Panc1 (cell line): ENCODE measurements at regions not wholly inside any gene's neighbourhood (a gene's known extent, or its start where the extent isn't known, plus 50 kb on each side); places are given as distances from the start of the nearest gene placed in this dataset.

ENCODE experiments used
- TCF7L2 ChIP-seq: IDR thresholded peaks from 2 replicates; pipeline ENCODE4 v1.6.1; 2011; ENCODE audit warnings: mild to moderate bottlenecking, low read depth, low read length, inconsistent platforms
- TF ChIP-seq, protein P1 (sequence below): fragments of 450-650 bp; IDR thresholded peaks from 2 replicates; pipeline ENCODE4 v1.5.1; 2017; ENCODE audit warnings: mild to moderate bottlenecking
- TF ChIP-seq, protein P2 (sequence below), 2 experiments: IDR thresholded peaks; 2 replicates each; pipeline ENCODE4 v1.6.1; 2011 to 2012; ENCODE audit warnings: low read depth in 2 of 2, control low read depth in 1 of 2, low read length in 1 of 2, mild to moderate bottlenecking in 1 of 2, moderate library complexity in 1 of 2; ENCODE audit not compliant: insufficient read depth in 1 of 2

DNA sequence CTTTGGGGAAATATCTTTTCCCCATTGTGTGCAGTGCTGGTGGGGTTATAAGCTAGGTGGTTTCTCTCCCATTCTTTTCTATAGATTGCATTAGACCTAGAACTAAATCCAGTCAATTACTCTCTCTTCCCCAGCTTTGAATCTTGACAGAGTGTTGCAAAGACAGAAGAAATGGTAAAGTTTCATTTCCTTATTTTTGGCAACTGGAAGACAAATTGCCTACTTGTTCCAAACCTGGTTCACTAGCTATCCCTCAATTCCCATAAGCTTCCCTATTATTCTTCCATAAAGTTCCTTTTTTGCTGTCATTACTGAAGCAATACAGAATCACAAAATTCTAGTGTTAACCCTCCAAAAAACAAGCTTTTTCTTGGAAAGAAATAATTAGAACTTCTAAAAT, 94.0 kb upstream of the ITGA4 start:
- no peak for TF ChIP-seq TCF7L2
- TF ChIP-seq, protein P1, sequence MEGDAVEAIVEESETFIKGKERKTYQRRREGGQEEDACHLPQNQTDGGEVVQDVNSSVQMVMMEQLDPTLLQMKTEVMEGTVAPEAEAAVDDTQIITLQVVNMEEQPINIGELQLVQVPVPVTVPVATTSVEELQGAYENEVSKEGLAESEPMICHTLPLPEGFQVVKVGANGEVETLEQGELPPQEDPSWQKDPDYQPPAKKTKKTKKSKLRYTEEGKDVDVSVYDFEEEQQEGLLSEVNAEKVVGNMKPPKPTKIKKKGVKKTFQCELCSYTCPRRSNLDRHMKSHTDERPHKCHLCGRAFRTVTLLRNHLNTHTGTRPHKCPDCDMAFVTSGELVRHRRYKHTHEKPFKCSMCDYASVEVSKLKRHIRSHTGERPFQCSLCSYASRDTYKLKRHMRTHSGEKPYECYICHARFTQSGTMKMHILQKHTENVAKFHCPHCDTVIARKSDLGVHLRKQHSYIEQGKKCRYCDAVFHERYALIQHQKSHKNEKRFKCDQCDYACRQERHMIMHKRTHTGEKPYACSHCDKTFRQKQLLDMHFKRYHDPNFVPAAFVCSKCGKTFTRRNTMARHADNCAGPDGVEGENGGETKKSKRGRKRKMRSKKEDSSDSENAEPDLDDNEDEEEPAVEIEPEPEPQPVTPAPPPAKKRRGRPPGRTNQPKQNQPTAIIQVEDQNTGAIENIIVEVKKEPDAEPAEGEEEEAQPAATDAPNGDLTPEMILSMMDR = no peak
- TF ChIP-seq, protein P2, sequence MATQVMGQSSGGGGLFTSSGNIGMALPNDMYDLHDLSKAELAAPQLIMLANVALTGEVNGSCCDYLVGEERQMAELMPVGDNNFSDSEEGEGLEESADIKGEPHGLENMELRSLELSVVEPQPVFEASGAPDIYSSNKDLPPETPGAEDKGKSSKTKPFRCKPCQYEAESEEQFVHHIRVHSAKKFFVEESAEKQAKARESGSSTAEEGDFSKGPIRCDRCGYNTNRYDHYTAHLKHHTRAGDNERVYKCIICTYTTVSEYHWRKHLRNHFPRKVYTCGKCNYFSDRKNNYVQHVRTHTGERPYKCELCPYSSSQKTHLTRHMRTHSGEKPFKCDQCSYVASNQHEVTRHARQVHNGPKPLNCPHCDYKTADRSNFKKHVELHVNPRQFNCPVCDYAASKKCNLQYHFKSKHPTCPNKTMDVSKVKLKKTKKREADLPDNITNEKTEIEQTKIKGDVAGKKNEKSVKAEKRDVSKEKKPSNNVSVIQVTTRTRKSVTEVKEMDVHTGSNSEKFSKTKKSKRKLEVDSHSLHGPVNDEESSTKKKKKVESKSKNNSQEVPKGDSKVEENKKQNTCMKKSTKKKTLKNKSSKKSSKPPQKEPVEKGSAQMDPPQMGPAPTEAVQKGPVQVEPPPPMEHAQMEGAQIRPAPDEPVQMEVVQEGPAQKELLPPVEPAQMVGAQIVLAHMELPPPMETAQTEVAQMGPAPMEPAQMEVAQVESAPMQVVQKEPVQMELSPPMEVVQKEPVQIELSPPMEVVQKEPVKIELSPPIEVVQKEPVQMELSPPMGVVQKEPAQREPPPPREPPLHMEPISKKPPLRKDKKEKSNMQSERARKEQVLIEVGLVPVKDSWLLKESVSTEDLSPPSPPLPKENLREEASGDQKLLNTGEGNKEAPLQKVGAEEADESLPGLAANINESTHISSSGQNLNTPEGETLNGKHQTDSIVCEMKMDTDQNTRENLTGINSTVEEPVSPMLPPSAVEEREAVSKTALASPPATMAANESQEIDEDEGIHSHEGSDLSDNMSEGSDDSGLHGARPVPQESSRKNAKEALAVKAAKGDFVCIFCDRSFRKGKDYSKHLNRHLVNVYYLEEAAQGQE (IDR thresholded peaks at IDR 0.05; ENCODE audit: insufficient read depth in 1 of 2, low read depth in 2 of 2, low read length in 1 of 2) = no peak
